ENCODE measurements at regions not wholly inside any gene's neighbourhood (a gene's known extent, or its start where the extent isn't known, plus 50 kb on each side); places are given as distances from the start of the nearest gene placed in this dataset.
"Not testable (repeated sequence)": the region's sequence is repeated elsewhere in the genome, so short reads cannot be mapped to it uniquely, and the experiment has no call there.

DNA sequence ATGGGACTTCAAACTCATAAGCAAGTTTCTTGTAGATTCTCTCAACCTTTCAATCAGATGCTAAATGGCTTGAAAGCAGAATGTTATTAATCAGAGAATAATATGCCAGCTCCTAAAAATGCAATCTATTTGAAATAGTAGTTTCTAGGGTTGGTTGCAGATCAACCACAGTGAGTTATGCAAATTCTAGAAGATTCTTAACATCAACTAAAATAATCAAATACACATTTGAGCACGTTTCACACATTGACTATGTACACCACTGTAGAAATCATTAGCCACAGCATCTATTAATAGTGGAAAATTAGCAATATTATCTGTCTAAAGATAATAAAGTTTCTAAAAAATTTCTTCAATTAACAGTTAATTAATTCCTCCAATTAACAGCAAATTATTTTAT lies 141.9 kb upstream of the GJE1 start:
- Mint-ChIP-seq H3K4me3 (no peak overlapping the region), H3K9me3 (ENCODE audit: low read depth) (peaks cover 5% of the 10 kb centered on the region), H3K4me1 (ENCODE audit: low read depth) (no peaks in the 10 kb centered on the region), H3K27ac (no peak overlapping the region), H3K36me3 (no peaks in the 10 kb centered on the region), H3K27me3 (peaks cover 3% of the 10 kb centered on the region)

DNA sequence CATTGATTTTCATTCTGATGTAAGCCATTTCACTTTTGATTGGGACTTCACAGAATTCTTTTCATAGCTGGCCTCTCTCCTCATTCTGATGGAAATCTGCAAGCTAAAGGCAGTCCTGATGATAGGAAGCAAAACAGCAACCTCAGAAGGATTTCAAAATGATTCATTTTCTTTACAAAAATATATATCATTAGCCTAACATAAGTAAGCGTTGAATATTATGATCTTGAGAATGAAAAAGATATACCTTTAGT lies 143.1 kb upstream of the GJE1 start:
- Mint-ChIP-seq H3K27ac (no peak overlapping the region), H3K27me3 (peaks cover 3% of the 10 kb centered on the region), H3K36me3 (no peaks in the 10 kb centered on the region), H3K4me3 (no peak overlapping the region), H3K9me3 (ENCODE audit: low read depth) (no peaks in the 10 kb centered on the region), H3K4me1 (ENCODE audit: low read depth) (no peaks in the 10 kb centered on the region)

DNA sequence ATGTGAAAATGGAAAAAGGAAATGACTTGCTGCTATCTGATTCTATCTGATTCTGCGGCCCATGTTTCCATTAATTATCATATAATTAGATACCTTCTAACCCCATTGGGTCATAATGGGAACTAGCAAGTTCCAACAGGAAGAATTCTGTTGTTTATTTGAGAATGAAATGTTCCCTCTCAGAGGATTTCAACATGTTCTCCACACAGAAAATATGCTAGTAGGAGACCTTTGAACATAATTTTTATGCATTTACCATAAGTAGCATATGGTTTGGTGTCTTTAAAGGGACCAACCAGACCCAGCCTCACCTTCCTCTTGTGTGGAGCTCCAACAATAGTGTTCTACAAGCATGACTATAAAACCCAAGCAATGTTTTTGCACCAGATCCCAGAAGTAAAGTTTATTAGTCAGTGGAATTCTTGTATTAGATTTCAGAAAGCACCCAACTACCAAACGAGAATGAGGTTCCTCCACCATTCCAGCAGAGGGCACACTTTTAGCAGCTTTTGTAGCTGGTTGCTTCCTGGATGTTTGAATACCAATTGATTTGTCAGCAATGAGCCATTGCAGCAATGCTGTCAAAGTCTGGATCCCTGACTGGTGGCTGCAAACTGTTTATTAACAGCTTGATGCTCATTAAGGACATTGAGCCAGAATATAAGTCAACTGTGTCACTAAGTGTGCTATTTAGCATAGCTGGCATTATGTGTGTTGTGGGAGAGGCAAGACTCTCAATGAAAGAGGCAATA lies 143.6 kb upstream of the GJE1 start:
- Mint-ChIP-seq H3K27me3 (peaks cover 3% of the 10 kb centered on the region), H3K27ac (no peak overlapping the region), H3K4me3 (no peak overlapping the region), H3K36me3 (no peaks in the 10 kb centered on the region), H3K4me1 (ENCODE audit: low read depth) (no peaks in the 10 kb centered on the region), H3K9me3 (ENCODE audit: low read depth) (no peaks in the 10 kb centered on the region)

DNA sequence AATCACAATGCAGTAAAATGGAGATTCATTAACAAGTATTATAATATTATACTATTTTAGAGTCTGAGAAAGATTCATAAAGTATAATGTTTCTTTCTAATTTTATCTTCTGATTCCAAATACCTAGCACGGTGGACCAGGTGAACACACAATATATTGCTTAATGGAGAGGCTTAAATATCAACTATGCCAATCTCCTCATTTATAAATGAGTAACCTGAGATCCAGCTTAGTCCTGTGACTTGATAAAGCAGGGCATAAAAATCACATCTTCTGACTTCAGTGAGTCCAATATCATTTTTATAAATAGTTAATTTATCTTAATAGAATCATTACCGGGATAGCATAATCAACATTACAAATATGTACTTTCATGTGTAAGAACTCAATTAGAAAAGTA lies 144.4 kb upstream of the GJE1 start:
- Mint-ChIP-seq H3K27me3 (peaks cover 3% of the 10 kb centered on the region), H3K36me3 (no peaks in the 10 kb centered on the region), H3K27ac (no peak overlapping the region), H3K9me3 (ENCODE audit: low read depth) (no peaks in the 10 kb centered on the region), H3K4me1 (ENCODE audit: low read depth) (peaks cover under 1% of the 10 kb centered on the region), H3K4me3 (no peak overlapping the region)

GRCh38 chr6:141986457-141986856 lies 146.3 kb upstream of the GJE1 start:
- Mint-ChIP-seq H3K27ac (no peak overlapping the region), H3K4me3 (no peak overlapping the region), H3K36me3 (no peaks in the 10 kb centered on the region), H3K27me3 (peaks cover 3% of the 10 kb centered on the region), H3K4me1 (ENCODE audit: low read depth) (peaks cover 3% of the 10 kb centered on the region), H3K9me3 (ENCODE audit: low read depth) (no peaks in the 10 kb centered on the region)

DNA sequence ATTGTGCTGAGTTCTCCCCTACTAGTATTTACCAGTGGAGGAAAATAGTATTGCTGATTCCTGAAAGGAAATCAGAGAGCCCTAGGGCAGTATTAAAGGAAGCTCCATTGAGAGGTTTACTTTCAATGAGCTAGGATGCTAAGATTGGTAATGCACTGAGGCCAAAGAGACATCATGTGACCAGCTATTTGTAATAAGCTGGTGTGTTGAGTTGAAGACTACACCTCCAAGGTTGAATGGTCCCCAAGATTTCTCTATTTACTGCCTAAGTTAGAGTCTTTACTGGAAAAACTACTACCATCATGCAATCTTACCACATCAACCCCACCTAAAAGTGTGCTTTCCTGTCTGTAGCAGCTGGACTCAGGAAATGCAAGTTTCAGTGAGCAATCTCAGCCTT lies 151.5 kb upstream of the GJE1 start:
- no peaks in the 10 kb centered on the region for H3K36me3 Mint-ChIP-seq

DNA sequence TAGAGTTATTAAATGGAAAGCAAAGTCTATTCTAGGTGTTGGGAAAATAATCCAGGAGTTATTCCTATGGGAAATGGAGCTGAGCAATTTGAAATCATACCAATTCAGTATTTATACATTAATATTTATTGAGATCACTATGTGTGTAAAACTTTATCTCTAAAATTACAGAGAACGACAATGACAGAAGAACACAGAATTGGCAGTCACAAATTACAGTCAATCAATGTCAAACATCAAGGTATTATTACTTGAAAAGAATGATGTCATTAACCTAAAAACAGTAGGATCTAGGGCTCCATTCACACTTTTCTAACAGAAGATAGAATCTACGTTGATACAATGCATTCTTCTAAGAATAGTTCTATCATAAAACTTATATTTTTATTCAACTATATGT lies 154.9 kb upstream of the GJE1 start:
- H3K27ac Mint-ChIP-seq = no peak overlapping the region
- H3K27me3 Mint-ChIP-seq = no peaks in the 10 kb centered on the region

More for the DNA sequence above, 151.5 kb upstream of the GJE1 start:
- H3K4me3 Mint-ChIP-seq = no peak overlapping the region
- H3K27me3 Mint-ChIP-seq = no peaks in the 10 kb centered on the region
- H3K4me1 Mint-ChIP-seq (ENCODE audit: low read depth) = peaks cover 3% of the 10 kb centered on the region
- H3K9me3 Mint-ChIP-seq (ENCODE audit: low read depth) = no peaks in the 10 kb centered on the region
- no peak overlapping the region for H3K27ac Mint-ChIP-seq

GRCh38 chr6:141976994-141977393 lies 155.7 kb upstream of the GJE1 start:
- no peaks in the 10 kb centered on the region for H3K4me1 Mint-ChIP-seq (ENCODE audit: low read depth)
- no peaks in the 10 kb centered on the region for H3K36me3 Mint-ChIP-seq
- H3K27me3 Mint-ChIP-seq = no peaks in the 10 kb centered on the region
- no peaks in the 10 kb centered on the region for H3K9me3 Mint-ChIP-seq (ENCODE audit: low read depth)
- no peak overlapping the region for H3K4me3 Mint-ChIP-seq
- H3K27ac Mint-ChIP-seq = no peak overlapping the region

More for the DNA sequence above, 154.9 kb upstream of the GJE1 start:
- Mint-ChIP-seq H3K36me3 (no peaks in the 10 kb centered on the region), H3K9me3 (ENCODE audit: low read depth) (no peaks in the 10 kb centered on the region), H3K4me1 (ENCODE audit: low read depth) (no peaks in the 10 kb centered on the region), H3K4me3 (no peak overlapping the region)

DNA sequence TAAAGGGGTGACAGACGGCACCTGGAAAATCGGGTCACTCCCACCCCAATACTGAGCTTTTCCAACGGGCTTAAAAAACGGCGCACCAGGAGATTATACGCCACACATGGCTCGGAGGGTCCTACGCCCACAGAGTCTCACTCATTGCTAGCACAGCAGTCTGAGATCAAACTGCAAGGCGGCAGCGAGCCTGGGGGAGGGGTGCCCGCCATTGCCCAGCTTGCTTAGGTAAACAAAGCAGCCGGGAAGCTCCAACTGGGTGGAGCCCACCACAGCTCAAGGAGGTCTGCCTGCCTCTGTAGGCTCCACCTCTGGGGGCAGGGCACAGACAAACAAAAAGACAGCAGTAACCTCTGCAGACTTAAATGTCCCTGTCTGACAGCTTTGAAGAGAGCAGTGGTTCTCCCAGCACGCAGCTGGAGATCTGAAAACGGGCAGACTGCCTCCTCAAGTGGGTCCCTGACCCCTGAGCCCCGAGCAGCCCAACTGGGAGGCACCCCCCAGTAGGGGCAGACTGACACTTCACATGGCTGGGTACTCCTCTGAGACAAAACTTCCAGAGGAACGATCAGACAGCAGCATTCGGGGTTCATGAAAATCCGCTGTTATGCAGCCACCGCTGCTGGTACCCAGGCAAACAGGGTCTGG lies 162.8 kb upstream of the GJE1 start:
- not testable (repeated sequence) for H3K27ac Mint-ChIP-seq; H3K27me3 Mint-ChIP-seq; H3K9me3 Mint-ChIP-seq (ENCODE audit: low read depth); H3K36me3 Mint-ChIP-seq; H3K4me3 Mint-ChIP-seq; H3K4me1 Mint-ChIP-seq (ENCODE audit: low read depth)

DNA sequence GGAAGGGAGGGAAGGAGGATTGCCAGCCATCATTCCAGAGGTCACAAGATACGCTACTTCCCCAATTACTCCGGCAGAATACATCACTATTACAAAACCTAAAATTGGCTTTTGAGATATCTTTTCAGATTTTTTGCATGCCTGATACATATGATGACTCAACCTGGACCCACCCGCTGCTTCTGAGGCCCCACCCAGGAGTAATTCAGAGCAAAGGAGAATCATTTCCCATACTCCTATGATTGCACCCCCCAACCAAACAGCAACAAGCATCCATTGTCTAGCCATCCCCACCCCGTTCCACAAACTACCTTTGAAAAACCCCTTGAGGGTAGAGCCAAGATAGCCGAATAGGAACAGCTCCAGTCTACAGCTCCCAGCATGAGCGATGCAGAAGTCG lies 163.5 kb upstream of the GJE1 start:
- Mint-ChIP-seq H3K4me3 (no peak overlapping the region), H3K27me3 (no peaks in the 10 kb centered on the region), H3K9me3 (ENCODE audit: low read depth) (no peaks in the 10 kb centered on the region), H3K36me3 (peaks cover 5% of the 10 kb centered on the region), H3K4me1 (ENCODE audit: low read depth) (no peaks in the 10 kb centered on the region), H3K27ac (no peak overlapping the region)

GRCh38 chr6:141968632-141969031 lies 164.1 kb upstream of the GJE1 start:
- Mint-ChIP-seq H3K9me3 (ENCODE audit: low read depth) (no peaks in the 10 kb centered on the region), H3K27me3 (no peaks in the 10 kb centered on the region), H3K4me1 (ENCODE audit: low read depth) (no peaks in the 10 kb centered on the region), H3K27ac (no peak overlapping the region), H3K36me3 (peaks cover 5% of the 10 kb centered on the region), H3K4me3 (no peak overlapping the region)

- no peak overlapping the region for H3K4me3 Mint-ChIP-seq
- no peaks in the 10 kb centered on the region for H3K27me3 Mint-ChIP-seq
- H3K9me3 Mint-ChIP-seq (ENCODE audit: low read depth) = no peaks in the 10 kb centered on the region
- no peaks in the 10 kb centered on the region for H3K4me1 Mint-ChIP-seq (ENCODE audit: low read depth)
- no peak overlapping the region for H3K27ac Mint-ChIP-seq
- peaks cover 5% of the 10 kb centered on the region for H3K36me3 Mint-ChIP-seq
Measured at GRCh38 chr6:141965016-141965545, 167.6 kb upstream of the GJE1 start.

GRCh38 chr6:141963543-141964295 lies 169.0 kb upstream of the GJE1 start:
- no peak overlapping the region for H3K4me3 Mint-ChIP-seq
- no peaks in the 10 kb centered on the region for H3K27me3 Mint-ChIP-seq
- no peaks in the 10 kb centered on the region for H3K4me1 Mint-ChIP-seq (ENCODE audit: low read depth)
- no peaks in the 10 kb centered on the region for H3K9me3 Mint-ChIP-seq (ENCODE audit: low read depth)
- H3K36me3 Mint-ChIP-seq = peaks cover 5% of the 10 kb centered on the region
- H3K27ac Mint-ChIP-seq = no peak overlapping the region

GRCh38 chr6:141957271-141957670 lies 175.5 kb upstream of the GJE1 start:
- H3K4me3 Mint-ChIP-seq = no peak overlapping the region
- H3K4me1 Mint-ChIP-seq (ENCODE audit: low read depth) = no peaks in the 10 kb centered on the region
- H3K27ac Mint-ChIP-seq = no peak overlapping the region
- peaks cover 7% of the 10 kb centered on the region for H3K36me3 Mint-ChIP-seq
- peaks cover 10% of the 10 kb centered on the region for H3K9me3 Mint-ChIP-seq (ENCODE audit: low read depth)
- H3K27me3 Mint-ChIP-seq = no peaks in the 10 kb centered on the region

- H3K4me1 Mint-ChIP-seq (ENCODE audit: low read depth) = no peaks in the 10 kb centered on the region
- H3K27ac Mint-ChIP-seq = no peak overlapping the region
- H3K36me3 Mint-ChIP-seq = peaks cover 7% of the 10 kb centered on the region
- H3K9me3 Mint-ChIP-seq (ENCODE audit: low read depth) = peaks cover 14% of the 10 kb centered on the region
- no peak overlapping the region for H3K4me3 Mint-ChIP-seq
- H3K27me3 Mint-ChIP-seq = no peaks in the 10 kb centered on the region
Measured at GRCh38 chr6:141956868-141957267, 175.9 kb upstream of the GJE1 start.
